MM.1S (cell line): ENCODE measurements at regions not wholly inside any gene's neighbourhood (a gene's known extent, or its start where the extent isn't known, plus 50 kb on each side); places are given as distances from the start of the nearest gene placed in this dataset.

Experiments
- DNase-seq: peaks from one replicate; pipeline ENCODE4 v3.0.0-alpha.2; 2015
- H2AFZ ChIP-seq: fragments of 300-600 bp; sonication (generic); 2 replicates; pipeline ENCODE4 v1.6.0; 2016; ENCODE audit warnings: antibody characterized with exemption, low read length
- H3F3A ChIP-seq: fragments of 300-600 bp; sonication (generic); 2 replicates; pipeline ENCODE4 v1.6.1; 2016; ENCODE audit warnings: mild to moderate bottlenecking, antibody characterized with exemption, low read length, moderate library complexity, mixed read lengths; ENCODE audit not compliant: insufficient read depth
- H3K27ac ChIP-seq: fragments of 300-600 bp; sonication (generic); 2 replicates; pipeline ENCODE4 v1.5.1; 2016; ENCODE audit warnings: mild to moderate bottlenecking, low read length
- H3K27me3 ChIP-seq: fragments of 300-600 bp; sonication (generic); replicated peaks from 2 replicates; pipeline ENCODE4 v1.6.0; 2016; ENCODE audit warnings: low read length; ENCODE audit not compliant: insufficient read depth
- H3K36me3 ChIP-seq: fragments of 300-600 bp; sonication (generic); replicated peaks from 2 replicates; pipeline ENCODE4 v1.6.1; 2016; ENCODE audit warnings: mild to moderate bottlenecking, low read length, mixed read lengths; ENCODE audit not compliant: insufficient read depth
- H3K4me1 ChIP-seq: fragments of 300-600 bp; sonication (generic); 2 replicates; pipeline ENCODE4 v1.6.1; 2016; ENCODE audit warnings: low read length, mixed read lengths
- H3K4me2 ChIP-seq: fragments of 300-600 bp; sonication (generic); 2 replicates; pipeline ENCODE4 v1.6.0; 2016; ENCODE audit warnings: low read depth, low read length
- H3K4me3 ChIP-seq: fragments of 300-600 bp; sonication (generic); 2 replicates; pipeline ENCODE4 v1.5.1; 2016; ENCODE audit warnings: low read length, mixed read lengths
- H3K79me2 ChIP-seq: fragments of 300-600 bp; sonication (generic); 2 replicates; pipeline ENCODE4 v1.6.1; 2016; ENCODE audit warnings: mixed run types, low read length, mixed read lengths
- H3K9ac ChIP-seq: fragments of 300-600 bp; sonication (generic); 2 replicates; pipeline ENCODE4 v1.6.1; 2016; ENCODE audit warnings: low read length, mixed read lengths
- H3K9me2 ChIP-seq: fragments of 300-600 bp; sonication (generic); replicated peaks from 2 replicates; pipeline ENCODE4 v1.6.1; 2016; ENCODE audit warnings: mild to moderate bottlenecking, low read length, mixed read lengths; ENCODE audit not compliant: insufficient read depth
- H3K9me3 ChIP-seq: fragments of 300-600 bp; sonication (generic); replicated peaks from 2 replicates; pipeline ENCODE4 v1.6.1; 2016; ENCODE audit warnings: mild to moderate bottlenecking, low read length, mixed read lengths; ENCODE audit not compliant: insufficient read depth
- H4K20me1 ChIP-seq: fragments of 300-600 bp; sonication (generic); 2 replicates; pipeline ENCODE4 v1.6.1; 2016; ENCODE audit warnings: mild to moderate bottlenecking, low read length, moderate library complexity, mixed read lengths; ENCODE audit not compliant: insufficient read depth
- CTCF ChIP-seq: fragments of 300-600 bp; sonication (generic); IDR thresholded peaks from 2 replicates; pipeline ENCODE4 v1.5.1; 2016; ENCODE audit warnings: antibody characterized with exemption, low read length, mixed read lengths
- EZH2 ChIP-seq: fragments of 300-600 bp; sonication (generic); optimal IDR thresholded peaks from 2 replicates; pipeline ENCODE3; 2017; ENCODE audit warnings: low read depth, mild to moderate bottlenecking, antibody characterized with exemption, low read length, mixed read lengths
- EZH2phosphoT487 ChIP-seq: fragments of 300-600 bp; sonication (generic); IDR thresholded peaks from 2 replicates; pipeline ENCODE4 v1.6.1; 2018; ENCODE audit warnings: antibody characterized with exemption, low read length

- no peaks in the 10 kb centered on the region for H3K27me3 ChIP-seq
- no peaks in the 10 kb centered on the region for H3K36me3 ChIP-seq
- no peaks in the 10 kb centered on the region for H3K9me3 ChIP-seq
- H3K27ac ChIP-seq: no peak overlapping the region
- no peak overlapping the region for H3K4me2 ChIP-seq
- no peak overlapping the region for H2AFZ ChIP-seq
- no peak overlapping the region for H3K4me3 ChIP-seq
- no peaks in the 10 kb centered on the region for H3K9me2 ChIP-seq
- no peaks in the 10 kb centered on the region for H4K20me1 ChIP-seq
- no peaks in the 10 kb centered on the region for H3K4me1 ChIP-seq
- no peak for DNase-seq
- no peaks in the 10 kb centered on the region for H3F3A ChIP-seq
- TF ChIP-seq EZH2 (no peak), CTCF (no peak), EZH2phosphoT487 (no peak)
- H3K79me2 ChIP-seq: no peaks in the 10 kb centered on the region
- H3K9ac ChIP-seq: no peak overlapping the region
These were observed 93.6 kb upstream of the CNKSR3 start for GRCh38 chr6:154604119-154604518.

GRCh38 chr6:154605178-154605881 is 94.8 kb upstream of the CNKSR3 start:
- no peak overlapping the region for H3K4me3 ChIP-seq
- H3K9me3 ChIP-seq: no peaks in the 10 kb centered on the region
- no peaks in the 10 kb centered on the region for H3K79me2 ChIP-seq
- no peak overlapping the region for H3K9ac ChIP-seq
- TF ChIP-seq CTCF (no peak), EZH2 (no peak), EZH2phosphoT487 (no peak)
- H4K20me1 ChIP-seq: no peaks in the 10 kb centered on the region
- no peaks in the 10 kb centered on the region for H3K36me3 ChIP-seq
- no peak overlapping the region for H3K27ac ChIP-seq
- DNase-seq: no peak
- H3F3A ChIP-seq: no peaks in the 10 kb centered on the region
- H2AFZ ChIP-seq: no peak overlapping the region
- H3K9me2 ChIP-seq: no peaks in the 10 kb centered on the region
- no peaks in the 10 kb centered on the region for H3K4me1 ChIP-seq
- no peaks in the 10 kb centered on the region for H3K27me3 ChIP-seq
- H3K4me2 ChIP-seq: no peak overlapping the region

DNA sequence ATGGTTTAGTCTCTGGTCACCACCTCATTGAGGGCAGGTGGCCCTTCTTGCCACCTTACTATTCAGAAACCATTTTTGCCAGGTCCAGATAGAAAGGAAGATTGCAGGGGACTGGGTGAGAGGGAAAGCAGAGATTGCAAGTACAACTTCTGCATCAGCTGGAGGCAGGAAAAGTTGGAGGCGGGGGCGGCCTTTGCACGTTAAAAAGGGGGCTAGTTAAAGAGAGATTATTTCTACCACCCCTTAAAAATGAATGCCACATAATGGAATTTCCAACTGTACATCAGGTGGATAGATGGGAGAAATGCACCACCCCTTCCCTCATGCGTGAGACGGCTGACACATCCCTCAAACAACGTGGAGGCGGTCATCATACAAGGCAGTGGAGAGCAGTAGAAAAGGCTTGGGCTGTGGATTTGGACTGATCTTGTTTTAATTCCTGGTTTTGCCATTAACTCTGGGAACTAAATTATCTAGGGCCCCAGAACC is 95.4 kb upstream of the CNKSR3 start:
- TF ChIP-seq EZH2 (no peak), CTCF (no peak), EZH2phosphoT487 (no peak)
- Histone ChIP-seq H3K27ac (no peak overlapping the region), H4K20me1 (no peaks in the 10 kb centered on the region), H3K9me2 (no peaks in the 10 kb centered on the region), H3K4me2 (no peak overlapping the region), H3F3A (no peaks in the 10 kb centered on the region), H3K27me3 (no peaks in the 10 kb centered on the region), H3K9me3 (no peaks in the 10 kb centered on the region), H3K4me3 (no peak overlapping the region), H3K79me2 (no peaks in the 10 kb centered on the region), H3K36me3 (no peaks in the 10 kb centered on the region), H2AFZ (no peak overlapping the region), H3K4me1 (no peaks in the 10 kb centered on the region), H3K9ac (no peak overlapping the region)
- no peak for DNase-seq
